PC-3 (cell line): ENCODE measurements at regions not wholly inside any gene's neighbourhood (a gene's known extent, or its start where the extent isn't known, plus 50 kb on each side); places are given as distances from the start of the nearest gene placed in this dataset.

Experiments
- ATAC-seq: fragments of 200-7000 bp; cut with Tn5 transposase; 2 replicates; pipeline ENCODE4 v1.9.1; 2020; ENCODE audit warnings: mild to moderate bottlenecking, moderate library complexity
- BruUV-seq: library from RNA; stranded (reverse); fragments of 400-500 nt; replicated peaks from 2 replicates; lab custom pipeline; 2021; lab: Mats Ljungman, UMichigan
- CTCF ChIA-PET: fragments of 300-600 bp; sonication (Branson Sonifier 250); formaldehyde crosslinking; loops from one replicate; lab custom pipeline; 2022; ENCODE audit warnings: antibody characterized with exemption; lab: Charles Lee
- POLR2A ChIA-PET: fragments of 300-600 bp; sonication (Branson Sonifier 250); formaldehyde crosslinking; loops from one replicate; lab custom pipeline; 2022; ENCODE audit warnings: antibody characterized with exemption; ENCODE audit not compliant: unreplicated experiment; lab: Charles Lee
- DNase-seq: peaks from one replicate; pipeline ENCODE4 v3.0.0-alpha.2; 2015
- H2AFZ ChIP-seq: fragments of 300-600 bp; sonication (generic); 2 replicates; pipeline ENCODE4 v1.6.0; 2016; ENCODE audit warnings: antibody characterized with exemption, low read length
- H3F3A ChIP-seq: fragments of 300-600 bp; sonication (generic); one replicate; pipeline ENCODE4 v1.6.0; 2017; ENCODE audit warnings: antibody characterized with exemption, low read length, control low read depth, mild to moderate bottlenecking; ENCODE audit not compliant: unreplicated experiment
- H3K27ac ChIP-seq: fragments of 300-600 bp; sonication (generic); 2 replicates; pipeline ENCODE4 v1.5.1; 2016; ENCODE audit warnings: mild to moderate bottlenecking, low read length
- H3K27me3 ChIP-seq: fragments of 300-600 bp; sonication (generic); 2 replicates; pipeline ENCODE4 v1.6.1; 2016; ENCODE audit warnings: low read length, mixed read lengths
- H3K36me3 ChIP-seq: fragments of 300-600 bp; sonication (generic); 2 replicates; pipeline ENCODE4 v1.6.1; 2016; ENCODE audit warnings: low read depth, mixed run types, low read length, mixed read lengths
- H3K4me1 ChIP-seq: fragments of 300-600 bp; sonication (generic); 2 replicates; pipeline ENCODE4 v1.5.1; 2016; ENCODE audit warnings: low read length; ENCODE audit not compliant: insufficient read depth
- H3K4me2 ChIP-seq: fragments of 300-600 bp; sonication (generic); 2 replicates; pipeline ENCODE4 v1.6.0; 2016; ENCODE audit warnings: low read length
- H3K4me3 ChIP-seq: fragments of 300-600 bp; sonication (generic); 2 replicates; pipeline ENCODE4 v1.5.1; 2016; ENCODE audit warnings: mild to moderate bottlenecking, low read length, mixed read lengths
- H3K79me2 ChIP-seq: fragments of 300-600 bp; sonication (generic); 2 replicates; pipeline ENCODE4 v1.6.1; 2017; ENCODE audit warnings: low read length, mixed read lengths
- H3K9ac ChIP-seq: fragments of 300-600 bp; sonication (generic); 2 replicates; pipeline ENCODE4 v1.6.0; 2016; ENCODE audit warnings: mild to moderate bottlenecking, low read length
- H3K9me2 ChIP-seq: fragments of 300-600 bp; sonication (generic); replicated peaks from 2 replicates; pipeline ENCODE4 v1.6.1; 2016; ENCODE audit warnings: mixed run types, low read length, mixed read lengths
- H3K9me3 ChIP-seq: fragments of 300-600 bp; sonication (generic); 2 replicates; pipeline ENCODE4 v1.6.1; 2016; ENCODE audit warnings: low read length, mixed read lengths
- H4K20me1 ChIP-seq: fragments of 300-600 bp; sonication (generic); 2 replicates; pipeline ENCODE4 v1.6.1; 2016; ENCODE audit warnings: low read length, mixed read lengths
- EZH2 ChIP-seq: fragments of 300-600 bp; sonication (generic); IDR thresholded peaks from one replicate; pipeline ENCODE4 v1.6.1; 2017; ENCODE audit warnings: antibody characterized with exemption, mild to moderate bottlenecking, low read length; ENCODE audit not compliant: unreplicated experiment
- EZH2phosphoT487 ChIP-seq: fragments of 300-600 bp; sonication (generic); IDR thresholded peaks from 2 replicates; pipeline ENCODE4 v1.6.1; 2018; ENCODE audit warnings: mild to moderate bottlenecking, antibody characterized with exemption, low read length, borderline replicate concordance
- intact Hi-C: fragments of 100-400 bp; cut with micrococcal nuclease; formaldehyde crosslinking; loops from 2 replicates; pipeline ENCODE4 v1.9.0; 2023
- TF ChIP-seq, protein P1 (sequence below): fragments of 300-600 bp; sonication (generic); conservative IDR thresholded peaks from 2 replicates; pipeline ENCODE4 v1.5.1; 2017; ENCODE audit warnings: antibody characterized with exemption, low read depth, mild to moderate bottlenecking, low read length

GRCh38 chr13:53200498-53201453, 172.2 kb downstream of the OLFM4 start:
- H3K27me3 ChIP-seq = no peaks in the 10 kb centered on the region
- H3K36me3 ChIP-seq = no peaks in the 10 kb centered on the region
- no peak overlapping the region for H2AFZ ChIP-seq
- no peak overlapping the region for H3K4me3 ChIP-seq
- BruUV-seq = no TSS peak
- ChIA-PET POLR2A (no interaction called here), CTCF (no interaction called here)
- no peaks in the 10 kb centered on the region for H3F3A ChIP-seq
- H3K4me1 ChIP-seq = no peaks in the 10 kb centered on the region
- no peak overlapping the region for H3K27ac ChIP-seq
- H3K9ac ChIP-seq = no peak overlapping the region
- ATAC-seq (no peak), DNase-seq (no peak)
- no peaks in the 10 kb centered on the region for H3K9me2 ChIP-seq
- no peak overlapping the region for H3K4me2 ChIP-seq
- H4K20me1 ChIP-seq = no peaks in the 10 kb centered on the region
- no peaks in the 10 kb centered on the region for H3K79me2 ChIP-seq
- TF ChIP-seq, protein P1, sequence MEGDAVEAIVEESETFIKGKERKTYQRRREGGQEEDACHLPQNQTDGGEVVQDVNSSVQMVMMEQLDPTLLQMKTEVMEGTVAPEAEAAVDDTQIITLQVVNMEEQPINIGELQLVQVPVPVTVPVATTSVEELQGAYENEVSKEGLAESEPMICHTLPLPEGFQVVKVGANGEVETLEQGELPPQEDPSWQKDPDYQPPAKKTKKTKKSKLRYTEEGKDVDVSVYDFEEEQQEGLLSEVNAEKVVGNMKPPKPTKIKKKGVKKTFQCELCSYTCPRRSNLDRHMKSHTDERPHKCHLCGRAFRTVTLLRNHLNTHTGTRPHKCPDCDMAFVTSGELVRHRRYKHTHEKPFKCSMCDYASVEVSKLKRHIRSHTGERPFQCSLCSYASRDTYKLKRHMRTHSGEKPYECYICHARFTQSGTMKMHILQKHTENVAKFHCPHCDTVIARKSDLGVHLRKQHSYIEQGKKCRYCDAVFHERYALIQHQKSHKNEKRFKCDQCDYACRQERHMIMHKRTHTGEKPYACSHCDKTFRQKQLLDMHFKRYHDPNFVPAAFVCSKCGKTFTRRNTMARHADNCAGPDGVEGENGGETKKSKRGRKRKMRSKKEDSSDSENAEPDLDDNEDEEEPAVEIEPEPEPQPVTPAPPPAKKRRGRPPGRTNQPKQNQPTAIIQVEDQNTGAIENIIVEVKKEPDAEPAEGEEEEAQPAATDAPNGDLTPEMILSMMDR = no peak
- TF ChIP-seq EZH2 (no peak), EZH2phosphoT487 (no peak)
- intact Hi-C loops = no loop called here
- H3K9me3 ChIP-seq = no peaks in the 10 kb centered on the region

DNA sequence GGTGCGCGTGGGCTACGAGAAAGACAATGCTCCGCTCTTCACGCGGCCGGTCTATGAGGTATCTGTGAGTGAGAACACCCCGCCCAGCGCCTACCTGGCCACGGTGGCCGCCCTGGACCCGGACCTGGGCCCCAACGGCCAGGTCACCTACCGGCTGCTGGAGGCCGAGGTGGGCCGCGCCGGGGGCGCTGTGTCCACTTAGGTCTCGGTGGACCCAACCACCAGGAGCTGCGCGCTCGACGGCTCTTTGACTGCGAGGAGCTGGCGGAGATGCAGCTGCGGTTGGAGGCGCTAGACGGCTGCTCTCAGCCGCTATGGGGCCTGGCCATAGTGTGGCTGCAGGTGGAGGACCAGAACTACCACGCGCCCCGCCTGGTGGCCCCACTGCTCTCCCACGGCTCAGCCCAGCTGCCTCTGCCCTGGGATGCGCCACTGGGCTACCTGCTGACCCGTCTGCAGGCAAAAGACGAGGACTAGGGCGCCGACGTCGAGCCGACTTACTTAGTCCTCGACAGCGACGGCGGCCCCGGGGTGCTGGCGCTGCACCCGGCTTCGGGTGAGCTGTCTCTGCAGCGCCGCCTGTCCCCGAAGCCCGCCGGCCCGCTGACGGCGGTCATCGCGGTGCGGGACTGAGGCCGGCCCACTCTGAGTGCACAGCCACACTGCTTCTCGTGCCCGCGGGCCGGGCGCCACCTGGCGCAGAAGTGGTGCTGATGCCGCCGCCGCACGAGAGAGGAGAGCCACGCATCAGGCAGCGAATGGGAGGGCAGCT, 173.0 kb downstream of the OLFM4 start:
- CTCF ChIA-PET = no interaction called here

More for the DNA sequence above, 173.0 kb downstream of the OLFM4 start:
- no peaks in the 10 kb centered on the region for H3K36me3 ChIP-seq
- DNase-seq (no peak), ATAC-seq (no peak)
- intact Hi-C loops = no loop called here
- H3K4me2 ChIP-seq = no peak overlapping the region
- no peak overlapping the region for H3K4me3 ChIP-seq
- H3K4me1 ChIP-seq = no peaks in the 10 kb centered on the region
- H3K27ac ChIP-seq = no peak overlapping the region
- no TSS peak for BruUV-seq
- no peaks in the 10 kb centered on the region for H4K20me1 ChIP-seq
- no peaks in the 10 kb centered on the region for H3K79me2 ChIP-seq
- no peaks in the 10 kb centered on the region for H3K9me2 ChIP-seq
- POLR2A ChIA-PET = no interaction called here
- TF ChIP-seq, protein P1 = no peak
- TF ChIP-seq EZH2phosphoT487 (no peak), EZH2 (no peak)
- H3K27me3 ChIP-seq = no peaks in the 10 kb centered on the region
- H2AFZ ChIP-seq = no peak overlapping the region
- no peaks in the 10 kb centered on the region for H3F3A ChIP-seq
- no peak overlapping the region for H3K9ac ChIP-seq
- no peaks in the 10 kb centered on the region for H3K9me3 ChIP-seq
